Midbrain (tissue), 1 donor: ENCODE measurements at regions not wholly inside any gene's neighbourhood (a gene's known extent, or its start where the extent isn't known, plus 50 kb on each side); places are given as distances from the start of the nearest gene placed in this dataset.
"Not testable (repeated sequence)": the region's sequence is repeated elsewhere in the genome, so short reads cannot be mapped to it uniquely, and the experiment has no call there.

Experiments
- DNase-seq: peaks from one replicate; lab custom pipeline; 2025; lab: John Stamatoyannopoulos, UW

DNA sequence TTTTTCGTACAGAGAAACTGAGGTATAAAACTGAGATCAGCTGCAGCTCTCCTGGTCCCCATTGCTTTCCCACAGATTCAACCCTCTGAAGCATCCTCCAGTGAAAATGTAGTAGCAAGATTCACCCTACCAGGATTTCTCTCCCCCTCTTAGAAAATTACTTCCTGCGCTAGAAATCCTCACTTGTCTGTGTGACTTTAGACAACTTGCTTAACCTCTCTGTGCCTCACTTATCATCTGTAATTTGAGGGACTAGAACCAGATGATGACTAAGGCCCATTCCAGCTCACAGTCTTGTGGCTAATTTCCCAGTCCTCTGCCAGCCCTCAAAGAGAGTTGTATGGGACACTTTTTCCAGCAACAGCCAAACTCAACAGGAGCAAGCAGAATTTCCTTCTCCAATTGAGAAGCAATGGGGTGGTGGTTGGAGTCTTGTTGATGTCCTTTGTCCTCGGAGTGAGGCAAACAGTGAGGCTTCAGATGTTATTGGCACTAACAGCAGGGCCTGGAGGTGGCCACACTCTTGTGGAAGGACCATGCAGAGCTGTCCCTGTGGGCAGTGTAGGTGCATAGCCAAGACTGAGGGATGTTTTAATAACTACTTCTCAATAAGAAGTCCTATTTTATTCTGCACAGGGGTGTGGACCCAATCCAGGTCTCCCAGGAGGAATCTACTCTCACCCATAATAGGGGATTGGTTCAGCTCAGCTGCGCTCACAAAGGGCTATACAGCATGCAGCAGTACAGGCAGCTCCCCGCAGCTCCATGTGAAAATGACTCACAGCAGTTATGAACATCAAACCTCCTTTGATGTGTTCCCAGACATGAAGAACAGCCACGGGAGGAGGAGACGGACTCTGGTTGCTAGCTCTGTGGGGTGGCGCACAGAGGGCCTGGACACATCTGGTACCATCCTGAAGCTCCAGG, 200.1 kb downstream of the DAD1 start:
- DNase-seq = peak; percentile 24

DNA sequence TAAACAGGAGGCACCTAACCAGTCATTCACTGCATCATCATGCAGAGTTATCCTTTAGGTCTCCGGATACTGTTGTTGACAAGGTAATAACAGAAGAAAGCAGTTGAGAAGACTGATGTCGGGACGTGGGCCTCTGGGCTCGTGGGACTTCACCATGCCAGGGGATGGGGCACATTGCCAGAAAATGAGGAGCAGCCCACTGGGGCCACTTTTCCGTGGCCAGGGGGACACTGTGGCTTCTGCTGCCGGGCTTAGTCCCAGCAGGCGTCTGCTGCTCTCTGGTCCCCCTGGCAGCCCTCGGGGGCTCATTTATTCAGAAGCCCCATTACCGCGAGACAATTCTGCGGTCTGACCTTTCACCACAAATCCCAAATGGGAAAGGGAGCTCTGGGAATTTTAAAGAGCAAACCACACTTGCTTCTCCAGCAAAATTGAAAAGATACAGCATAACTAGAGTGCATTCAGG, 201.2 kb downstream of the DAD1 start:
- DNase-seq = no peak

DNA sequence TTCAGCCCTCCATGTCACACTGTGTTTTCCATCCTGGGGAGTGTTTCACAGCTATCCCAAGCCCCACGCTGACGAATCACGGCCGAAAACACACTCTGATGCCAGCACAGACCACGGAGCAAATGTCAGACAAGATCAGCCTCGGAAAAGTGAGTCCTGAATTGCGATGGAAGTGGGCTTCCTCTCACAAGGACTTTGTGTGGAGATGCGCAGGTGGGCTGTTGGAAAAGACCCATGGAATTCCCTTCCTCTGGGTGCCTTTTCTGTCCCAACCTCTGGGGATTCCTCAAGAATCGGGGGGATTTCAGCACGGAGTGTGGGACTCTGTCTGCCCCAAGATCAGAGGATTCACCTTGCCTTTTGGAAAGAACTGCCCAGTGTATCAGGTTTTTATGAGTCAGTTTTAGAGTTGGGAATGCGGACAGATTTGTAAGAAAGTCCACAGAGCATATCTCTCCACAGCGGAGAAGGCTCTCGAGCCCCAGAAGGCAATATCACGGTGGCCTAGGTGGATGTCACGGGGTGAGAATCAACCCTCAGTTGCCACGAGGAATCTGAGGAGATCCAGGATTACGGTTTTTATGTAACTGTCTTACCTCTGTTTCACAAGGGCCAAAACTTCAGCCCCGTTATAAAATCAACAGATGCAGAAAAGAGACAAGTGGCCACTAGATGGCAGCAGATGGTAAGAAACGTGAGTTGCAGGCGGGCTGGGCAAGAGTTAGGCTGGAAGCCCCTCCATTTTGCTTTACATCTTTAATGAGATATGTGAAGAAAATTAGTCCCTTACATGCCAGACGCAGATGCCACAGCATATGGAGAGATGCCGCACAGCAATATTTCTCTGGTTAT, 201.9 kb downstream of the DAD1 start:
- peak; percentile 84 for DNase-seq

- DNase-seq = no peak
Measured at GRCh38 chr14:22384974-22385526, 204.0 kb downstream of the DAD1 start.

- no peak for DNase-seq
Measured at GRCh38 chr14:22384167-22384549, 204.9 kb downstream of the DAD1 start.

- no peak for DNase-seq
Measured at GRCh38 chr14:22383515-22384166, 205.4 kb downstream of the DAD1 start.

DNA sequence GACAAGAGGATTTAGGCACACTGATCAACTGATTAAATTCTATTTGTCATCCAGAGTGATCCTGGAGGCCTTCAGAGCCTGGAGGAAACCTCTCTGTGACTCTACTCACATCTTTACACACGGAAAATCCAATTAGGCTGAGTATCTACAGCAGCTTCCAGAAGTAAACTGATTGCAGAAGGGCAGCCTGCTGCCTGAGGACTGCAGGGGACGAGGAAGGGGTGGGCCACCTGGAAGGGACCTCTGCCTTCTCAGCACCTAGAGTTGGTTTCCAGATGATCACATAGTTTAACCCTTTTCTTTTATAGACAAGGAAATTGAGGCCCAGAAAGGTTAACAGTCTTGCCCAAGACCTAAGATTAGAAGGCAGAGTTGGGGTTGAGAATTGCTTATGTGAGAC, 206.1 kb downstream of the DAD1 start:
- no peak for DNase-seq

DNA sequence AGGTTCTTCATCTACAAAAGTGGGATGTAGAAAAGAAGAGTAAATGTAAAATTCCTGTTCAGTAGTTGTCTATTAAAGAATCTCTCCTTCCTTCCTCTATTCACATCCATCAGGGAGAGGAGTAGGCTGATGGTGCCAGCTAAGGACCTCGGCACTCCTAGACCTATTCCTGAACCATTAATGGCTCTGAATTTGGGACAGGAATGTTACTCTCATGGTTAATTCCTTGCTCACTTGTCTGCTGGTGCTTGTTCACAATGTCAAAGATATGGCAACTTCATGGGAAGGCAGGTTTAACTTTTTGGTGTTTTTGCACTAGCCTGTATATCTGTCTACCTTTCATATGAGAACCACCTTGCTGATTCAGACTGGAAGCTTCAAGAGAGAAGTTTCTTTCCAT, 206.6 kb downstream of the DAD1 start:
- no peak for DNase-seq

- DNase-seq = no peak
Measured at GRCh38 chr14:22381766-22382165, 207.3 kb downstream of the DAD1 start.

DNA sequence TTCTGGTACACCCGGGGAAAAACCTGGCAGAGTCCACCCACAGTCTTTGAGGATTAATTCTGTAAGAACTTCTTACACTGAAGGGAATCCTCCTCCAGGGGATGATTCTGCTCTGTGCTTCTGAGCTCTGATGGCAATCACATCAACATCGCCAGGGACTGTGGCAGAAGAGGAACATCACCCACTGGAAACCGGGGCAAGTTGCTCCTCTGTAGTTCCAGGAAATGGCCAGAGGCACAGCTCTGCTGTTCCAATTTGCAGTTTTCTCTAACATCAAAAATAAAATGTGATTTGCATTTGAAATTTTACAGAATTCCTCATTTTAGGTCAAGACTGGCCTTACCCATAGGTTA, 207.6 kb downstream of the DAD1 start:
- no peak for DNase-seq

GRCh38 chr14:22380571-22381407, 208.2 kb downstream of the DAD1 start:
- no peak for DNase-seq

GRCh38 chr14:22379727-22380126, 209.3 kb downstream of the DAD1 start:
- no peak for DNase-seq

DNA sequence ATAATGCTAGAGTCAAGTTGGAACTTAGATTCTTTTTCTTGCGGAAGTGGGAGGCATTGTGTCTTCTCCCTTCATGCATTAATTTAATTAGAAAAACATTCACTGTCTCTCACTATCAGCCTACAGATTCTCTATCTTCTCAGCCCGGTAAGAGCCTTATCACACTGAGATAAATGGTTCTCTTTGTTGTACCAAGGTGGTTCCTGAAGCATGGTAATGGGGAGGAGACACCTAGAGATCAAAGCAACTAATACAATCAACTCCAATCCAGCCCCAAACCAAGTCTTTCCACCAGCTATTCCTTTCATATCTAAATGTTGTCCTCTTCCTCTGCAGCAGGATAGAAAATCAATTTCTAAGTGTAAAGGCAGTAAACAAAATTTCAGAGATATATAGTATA, 210.8 kb downstream of the DAD1 start:
- DNase-seq = no peak

- DNase-seq = peak; percentile 64
Measured at GRCh38 chr14:22375321-22375930, 213.6 kb downstream of the DAD1 start.

- DNase-seq = peak; percentile 39
Measured at GRCh38 chr14:22370084-22370847, 218.8 kb downstream of the DAD1 start.

GRCh38 chr14:22358726-22359125, 230.3 kb downstream of the DAD1 start:
- DNase-seq = no peak

DNA sequence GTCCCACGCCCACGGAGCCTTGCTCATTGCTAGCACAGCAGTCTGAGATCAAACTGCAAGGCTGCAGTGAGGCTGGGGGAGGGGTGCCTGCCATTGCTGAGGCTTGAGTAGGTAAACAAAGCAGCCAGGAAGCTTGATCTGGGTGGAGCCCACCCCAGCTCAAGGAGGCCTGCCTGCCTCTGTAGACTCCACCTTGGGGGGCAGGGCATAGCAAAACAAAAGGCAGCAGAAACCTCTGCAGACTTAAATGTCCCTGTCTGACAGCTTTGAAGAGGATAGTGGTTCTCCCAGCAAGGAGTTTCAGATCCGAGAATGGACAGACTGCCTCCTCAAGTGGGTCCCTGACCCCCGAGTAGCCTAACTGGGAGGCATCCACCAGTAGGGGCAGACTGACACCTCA, 239.7 kb downstream of the DAD1 start:
- not testable (repeated sequence) for DNase-seq

DNA sequence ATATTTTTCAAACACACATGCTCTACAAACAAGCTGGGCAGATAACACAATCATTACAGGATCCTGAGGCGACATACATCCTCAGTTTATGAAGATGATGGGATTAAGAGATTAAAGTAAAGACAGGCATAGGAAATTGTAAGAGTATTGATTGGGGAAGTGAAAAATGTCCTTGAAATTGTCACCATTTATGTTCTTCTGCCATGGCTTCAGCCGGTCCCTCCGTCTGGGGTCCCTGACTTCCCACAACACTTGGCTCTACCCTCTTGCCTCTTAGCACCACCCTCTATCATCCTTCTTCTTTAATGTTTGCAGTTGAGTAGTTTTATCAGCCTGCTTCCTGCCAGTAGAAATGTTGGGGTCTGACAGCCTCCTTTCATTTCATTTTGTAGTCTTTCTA, 244.4 kb downstream of the DAD1 start:
- DNase-seq = no peak

DNA sequence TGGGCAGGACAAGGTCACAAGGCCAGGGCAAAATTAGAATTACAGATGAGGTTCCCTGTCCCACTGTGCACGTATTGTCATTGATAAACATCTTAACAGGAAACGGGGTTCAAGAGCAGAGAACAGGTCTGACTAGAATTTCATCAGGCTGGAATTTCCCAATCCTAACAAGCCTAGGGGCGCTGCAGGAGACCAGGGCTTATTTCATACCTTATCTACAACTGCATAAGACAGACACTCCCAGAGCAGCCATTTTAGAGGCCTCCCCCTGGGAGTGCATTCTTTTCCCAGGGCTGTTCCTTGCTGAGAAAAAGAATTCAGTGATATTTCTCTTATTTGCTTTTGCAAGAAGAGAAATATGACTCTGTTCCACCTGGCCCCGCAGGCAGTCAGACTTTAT, 244.8 kb downstream of the DAD1 start:
- DNase-seq = not testable (repeated sequence)

GRCh38 chr14:22341049-22341448, 248.0 kb downstream of the DAD1 start:
- no peak for DNase-seq
